GM06990 (cell line): ENCODE measurements at regions not wholly inside any gene's neighbourhood (a gene's known extent, or its start where the extent isn't known, plus 50 kb on each side); places are given as distances from the start of the nearest gene placed in this dataset.

Experiments used
- DNase-seq: peaks from one replicate; pipeline ENCODE4 v3.0.0-alpha.2; 2011; ENCODE audit not compliant: insufficient read length; ENCODE audit errors: extremely low read depth
- H3K27me3 ChIP-seq: replicated peaks from 2 replicates; pipeline ENCODE4 v1.6.0; 2011; ENCODE audit warnings: low read length; ENCODE audit not compliant: control insufficient read depth, insufficient read depth
- H3K36me3 ChIP-seq: 2 replicates; pipeline ENCODE4 v1.5.1; 2011; ENCODE audit warnings: low read length; ENCODE audit not compliant: control insufficient read depth, insufficient read depth
- H3K4me3 ChIP-seq: replicated peaks from 2 replicates; pipeline ENCODE4 v1.5.1; 2011; ENCODE audit warnings: low read depth, mild to moderate bottlenecking, control low read depth, low read length
- CTCF ChIP-seq: IDR thresholded peaks from 2 replicates; pipeline ENCODE4 v1.5.1; 2011; ENCODE audit warnings: low read length, control low read depth, mild to moderate bottlenecking, inconsistent platforms; ENCODE audit not compliant: insufficient read depth, poor library complexity, severe bottlenecking

DNA sequence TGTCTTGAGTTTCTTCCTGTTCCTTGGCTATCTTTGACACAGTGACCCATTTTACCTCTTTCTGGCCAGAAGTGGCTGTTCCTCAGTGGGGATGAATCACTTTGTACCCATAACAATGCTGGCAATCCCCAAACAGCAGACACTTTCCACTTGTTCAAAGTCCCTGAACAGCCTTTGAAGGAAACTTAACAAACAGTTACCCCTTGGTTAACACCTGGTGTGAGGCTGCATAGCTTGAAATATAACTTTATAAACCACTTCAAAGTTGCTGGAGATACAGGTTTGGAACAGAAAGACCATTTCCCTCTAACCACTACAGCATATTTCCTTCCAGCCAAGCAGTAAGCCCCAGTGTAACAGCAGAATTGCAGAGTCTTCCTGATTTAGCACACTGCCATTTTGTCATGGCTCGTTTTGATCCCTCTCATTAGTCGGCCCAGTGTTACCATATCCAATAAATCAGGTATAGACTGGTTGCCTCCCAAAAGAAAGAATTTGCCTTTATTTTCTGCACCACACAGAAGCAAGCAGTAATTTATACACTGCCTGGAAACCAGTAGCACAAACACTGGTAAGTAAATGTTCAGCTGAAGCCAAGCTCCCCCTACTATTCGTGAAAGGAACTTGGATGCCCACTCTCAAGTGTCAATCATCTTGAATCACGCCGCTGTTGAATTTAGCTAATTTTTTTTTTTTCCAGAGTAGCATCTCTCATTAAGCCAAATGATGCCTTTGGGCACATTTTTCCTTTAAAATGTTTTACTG lies 225.9 kb downstream of the PIK3R1 start:
- no peak for DNase-seq
- no peak for TF ChIP-seq CTCF
- Histone ChIP-seq H3K27me3 (no peaks in the 10 kb centered on the region), H3K36me3 (no peaks in the 10 kb centered on the region), H3K4me3 (no peak overlapping the region)

GRCh38 chr5:68443091-68443490 lies 227.5 kb downstream of the PIK3R1 start:
- H3K4me3 ChIP-seq: no peak overlapping the region
- H3K27me3 ChIP-seq: no peaks in the 10 kb centered on the region
- no peak for TF ChIP-seq CTCF
- DNase-seq: no peak
- no peaks in the 10 kb centered on the region for H3K36me3 ChIP-seq

- Histone ChIP-seq H3K27me3 (no peaks in the 10 kb centered on the region), H3K36me3 (no peaks in the 10 kb centered on the region), H3K4me3 (no peak overlapping the region)
- no peak for DNase-seq
- TF ChIP-seq CTCF: no peak
These were observed 228.5 kb downstream of the PIK3R1 start for GRCh38 chr5:68444048-68444447.

- no peak for DNase-seq
- TF ChIP-seq CTCF: no peak
- H3K4me3 ChIP-seq: no peak overlapping the region
- H3K27me3 ChIP-seq: no peaks in the 10 kb centered on the region
- H3K36me3 ChIP-seq: no peaks in the 10 kb centered on the region
These were observed 229.3 kb downstream of the PIK3R1 start for GRCh38 chr5:68444833-68445232.

DNA sequence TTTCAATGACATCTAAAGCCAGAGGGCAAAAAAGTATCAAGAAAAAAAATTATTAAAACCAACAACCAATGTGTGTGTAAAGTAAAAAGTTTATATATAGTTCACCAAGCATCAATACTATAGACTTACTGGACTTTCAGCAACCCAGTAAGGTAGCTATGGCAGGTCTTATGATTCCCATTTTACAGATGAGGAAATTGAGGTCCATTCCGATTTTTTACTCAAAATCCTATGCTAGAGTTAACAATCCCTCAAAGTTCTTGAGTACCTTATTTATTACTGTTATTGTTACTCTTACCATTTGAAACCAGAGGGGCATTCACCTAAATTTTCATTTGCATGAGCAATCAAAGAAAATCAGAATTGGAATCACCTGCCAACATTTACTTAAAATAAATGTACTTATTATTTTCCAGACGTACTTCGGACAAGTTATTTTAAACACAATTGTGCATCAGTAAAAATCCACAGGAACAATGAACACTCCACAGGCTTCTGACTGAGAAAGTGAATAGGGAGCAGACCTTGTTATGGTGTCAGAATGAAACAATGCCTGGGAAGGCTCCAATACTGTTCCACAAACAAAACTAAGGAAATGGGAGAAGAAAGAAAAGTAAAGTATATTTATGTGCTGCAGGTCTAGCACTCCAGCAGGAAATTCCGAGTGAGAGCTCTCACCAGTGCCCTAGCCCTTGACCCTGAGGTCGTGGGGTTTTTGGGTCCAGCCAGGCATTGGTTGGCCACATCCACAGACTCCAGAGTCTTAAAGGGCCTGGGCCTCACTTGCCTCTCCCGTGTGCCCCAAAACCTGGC lies 229.9 kb downstream of the PIK3R1 start:
- TF ChIP-seq CTCF: no peak
- no peak for DNase-seq
- no peaks in the 10 kb centered on the region for H3K36me3 ChIP-seq
- H3K27me3 ChIP-seq: no peaks in the 10 kb centered on the region
- H3K4me3 ChIP-seq: no peak overlapping the region
